ENCODE measurements at regions not wholly inside any gene's neighbourhood (a gene's known extent, or its start where the extent isn't known, plus 50 kb on each side); places are given as distances from the start of the nearest gene placed in this dataset.
A peak's percentile ranks its signal among the peaks of the same experiment; 100 is the strongest.
"Not testable (repeated sequence)": the region's sequence is repeated elsewhere in the genome, so short reads cannot be mapped to it uniquely, and the experiment has no call there.

DNA sequence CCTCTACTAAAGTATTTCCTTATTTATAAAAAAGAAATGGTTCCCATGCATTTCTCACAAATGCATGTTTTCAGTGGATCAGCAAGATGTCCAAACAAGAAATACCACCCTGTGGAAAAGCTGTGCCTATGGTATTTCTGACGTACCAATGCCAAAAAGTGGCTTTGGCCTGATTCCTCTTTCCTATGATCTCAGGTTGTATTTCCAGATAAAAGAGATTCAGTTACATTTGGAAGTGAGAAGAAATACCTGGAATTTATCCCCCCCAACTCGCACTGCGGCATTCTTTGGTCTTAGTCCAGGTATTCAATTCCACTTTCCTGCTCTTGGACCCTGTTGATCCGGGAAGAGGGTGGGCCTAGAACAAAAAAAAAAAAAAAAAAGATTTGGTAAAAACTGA is 815.9 kb upstream of the FRG1 start:
- DNase-seq: no peak

DNA sequence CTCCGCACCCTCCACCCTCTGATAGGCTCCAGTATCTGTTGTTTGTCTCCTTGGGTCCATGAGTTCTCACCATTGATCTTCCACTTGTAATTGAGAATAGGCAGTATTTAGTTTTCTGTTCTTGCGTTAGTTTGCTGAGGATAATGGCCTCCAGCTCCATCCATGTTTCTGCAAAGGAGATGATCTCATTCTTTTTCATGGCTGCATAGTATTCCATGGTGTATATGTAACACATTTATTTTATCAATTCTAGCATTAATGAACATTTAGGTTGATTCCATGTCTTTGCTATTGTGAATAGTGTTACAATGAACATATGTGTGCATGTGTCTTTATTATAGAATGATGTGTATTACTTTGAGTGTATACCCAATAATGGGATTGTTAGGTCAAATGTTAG is 814.6 kb upstream of the FRG1 start:
- no peak for DNase-seq

DNA sequence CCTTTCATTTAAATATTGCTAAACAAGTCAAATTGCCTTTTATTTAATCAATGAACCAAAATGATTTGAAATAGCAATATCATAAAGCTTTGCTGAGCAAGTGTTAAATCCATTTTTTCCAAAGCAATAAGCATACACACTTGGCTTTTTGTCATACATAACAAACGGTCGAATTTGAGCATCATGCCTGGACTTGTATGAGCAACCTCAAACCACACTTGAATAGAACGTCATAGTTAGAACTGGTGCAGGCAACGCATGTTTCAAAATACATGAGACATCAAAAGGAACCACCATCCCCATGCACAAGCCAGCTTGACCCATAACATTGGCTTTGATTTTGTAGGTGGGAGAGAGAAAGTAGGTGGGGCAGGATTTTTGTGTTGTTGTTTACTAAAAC is 812.3 kb upstream of the FRG1 start:
- no peak for DNase-seq

DNA sequence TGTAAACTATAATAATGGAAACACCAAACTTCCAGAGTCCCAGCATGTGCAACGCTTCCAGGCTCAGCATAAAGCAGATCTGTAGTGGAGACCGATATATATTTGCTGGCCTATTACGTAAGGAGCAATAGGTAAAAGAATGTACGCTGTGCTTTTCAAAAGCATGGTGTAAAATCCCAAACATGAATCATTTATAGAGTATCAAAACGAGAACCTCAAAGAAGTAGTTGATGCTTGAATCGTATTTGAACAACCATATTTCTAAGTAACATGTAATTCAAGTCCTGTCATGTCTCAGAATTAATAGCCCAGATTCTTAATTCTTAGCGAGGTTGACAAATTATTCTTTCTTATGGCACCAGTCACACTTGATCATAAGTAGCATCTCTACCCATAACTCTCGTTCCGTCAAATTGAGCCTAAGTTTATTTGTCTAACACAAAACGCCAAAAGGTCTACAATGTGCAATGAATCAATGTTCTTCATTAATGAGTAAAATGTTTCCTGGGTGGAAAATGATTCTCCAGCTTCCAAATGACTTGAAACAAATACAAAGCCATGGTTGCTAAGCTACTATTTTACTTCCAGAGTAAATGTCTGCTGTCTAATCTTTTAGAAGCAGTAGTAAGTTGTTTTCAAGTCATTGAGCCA is 811.5 kb upstream of the FRG1 start:
- DNase-seq: no peak

DNA sequence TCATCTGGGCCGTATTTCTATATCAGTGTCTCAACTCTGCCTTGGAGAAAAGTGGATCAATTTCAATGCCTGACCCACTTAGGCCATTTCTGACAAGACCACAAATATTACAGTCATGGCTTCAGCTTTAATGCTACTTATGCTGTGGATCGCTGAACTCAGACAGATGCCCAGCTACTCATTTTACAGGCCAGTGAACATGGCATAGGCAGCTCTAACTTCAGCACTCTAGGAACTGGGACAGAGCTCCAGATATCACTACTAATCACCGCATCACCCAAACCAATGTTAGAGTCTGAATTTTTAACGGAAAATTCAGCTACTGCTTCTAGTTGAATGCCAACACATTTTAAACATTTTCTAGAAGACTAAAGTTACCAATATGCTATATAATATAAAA is 809.6 kb upstream of the FRG1 start:
- DNase-seq: no peak

DNA sequence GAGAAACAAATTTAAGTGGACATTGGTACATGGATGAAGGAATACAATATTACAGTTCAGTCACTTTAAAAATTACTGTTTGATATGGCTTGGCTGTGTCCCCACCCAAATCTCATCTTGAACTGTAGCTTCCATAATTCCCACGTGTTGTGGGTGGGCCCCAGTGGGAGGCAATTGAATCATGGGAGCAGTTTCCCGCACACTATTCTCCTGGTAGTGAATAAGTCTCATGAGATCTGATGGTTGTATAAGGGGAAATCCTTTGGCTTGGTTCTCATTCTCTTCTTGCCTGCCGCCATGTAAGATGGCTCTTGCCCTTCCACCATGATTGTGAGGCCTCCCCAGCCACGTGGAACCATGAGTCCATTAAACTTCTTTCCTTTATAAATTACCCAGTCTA is 804.2 kb upstream of the FRG1 start:
- DNase-seq: no peak

DNA sequence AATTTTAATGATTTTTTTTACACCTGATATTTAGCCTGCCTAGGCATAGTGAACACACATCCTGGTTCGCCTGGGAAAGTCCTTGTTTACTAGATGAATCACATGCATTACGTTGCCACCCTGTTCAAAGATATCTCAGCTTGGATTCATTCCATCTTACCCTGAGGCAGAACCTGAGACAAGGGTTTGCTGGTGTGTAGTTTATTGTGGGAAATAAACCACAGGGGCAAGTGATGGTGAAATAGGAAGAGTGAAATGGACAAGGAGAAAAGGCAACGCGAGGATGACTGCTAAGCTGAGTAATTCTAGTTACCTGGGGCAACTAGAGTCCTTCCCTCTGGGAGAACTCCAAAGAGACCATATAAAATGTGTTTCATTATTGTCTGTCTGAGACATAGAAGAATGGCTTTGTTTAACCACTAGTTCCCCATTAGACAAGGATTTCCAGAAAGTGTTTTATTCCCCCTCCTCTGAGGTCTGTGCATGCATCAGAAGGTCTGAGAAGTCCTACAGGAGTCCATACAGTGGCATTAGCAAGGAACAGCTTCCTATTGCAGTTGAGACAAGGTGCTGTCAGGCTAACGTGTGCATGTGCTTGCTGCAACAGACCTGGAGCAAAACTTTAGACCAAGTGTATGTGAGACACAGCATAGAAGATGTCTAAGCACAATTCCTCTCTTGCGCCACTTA is 797.3 kb upstream of the FRG1 start:
- DNase-seq: no peak

DNA sequence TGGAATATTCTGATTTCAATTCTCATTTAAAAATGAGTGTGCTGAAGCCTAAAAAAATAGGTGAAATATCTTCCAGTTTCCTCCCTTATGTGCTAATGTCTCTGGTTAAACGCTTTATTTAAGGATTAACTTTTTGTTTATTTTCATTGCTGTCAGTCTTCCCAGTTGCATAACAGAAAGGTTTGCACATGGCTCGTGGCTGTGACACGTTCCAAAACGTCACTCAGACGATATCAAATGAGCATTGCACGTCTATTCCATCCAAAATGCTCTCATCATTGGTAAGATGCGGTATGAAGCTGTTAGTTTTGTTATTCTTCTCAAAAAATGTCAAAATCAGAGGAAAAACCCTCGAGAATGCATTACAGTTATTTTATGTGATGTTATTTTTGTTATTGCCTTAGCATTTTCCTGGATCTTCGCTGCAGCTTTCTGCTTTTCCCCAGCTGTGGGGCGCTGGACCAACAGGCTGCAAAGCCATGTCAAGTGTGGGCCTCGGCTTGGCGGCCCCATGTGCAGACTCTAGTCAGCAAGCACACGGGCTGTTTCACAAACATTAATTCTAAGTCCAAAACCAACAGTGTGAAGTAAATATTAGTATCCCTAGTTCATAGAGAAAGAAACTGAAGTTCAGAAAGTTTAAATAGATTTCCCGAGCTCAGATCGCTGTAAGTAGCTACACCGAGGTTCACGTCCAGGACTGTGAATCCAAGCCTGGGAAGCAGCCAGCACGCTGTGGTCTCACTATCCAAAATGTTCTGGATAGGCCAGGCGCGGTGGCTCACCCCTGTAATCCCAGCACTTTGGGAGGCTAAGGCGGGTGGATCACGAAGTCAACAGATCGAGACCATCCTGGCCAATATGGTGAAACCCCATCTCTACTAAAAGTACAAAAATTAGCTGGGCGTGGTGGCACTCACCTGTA is 793.4 kb upstream of the FRG1 start:
- no peak for DNase-seq

DNA sequence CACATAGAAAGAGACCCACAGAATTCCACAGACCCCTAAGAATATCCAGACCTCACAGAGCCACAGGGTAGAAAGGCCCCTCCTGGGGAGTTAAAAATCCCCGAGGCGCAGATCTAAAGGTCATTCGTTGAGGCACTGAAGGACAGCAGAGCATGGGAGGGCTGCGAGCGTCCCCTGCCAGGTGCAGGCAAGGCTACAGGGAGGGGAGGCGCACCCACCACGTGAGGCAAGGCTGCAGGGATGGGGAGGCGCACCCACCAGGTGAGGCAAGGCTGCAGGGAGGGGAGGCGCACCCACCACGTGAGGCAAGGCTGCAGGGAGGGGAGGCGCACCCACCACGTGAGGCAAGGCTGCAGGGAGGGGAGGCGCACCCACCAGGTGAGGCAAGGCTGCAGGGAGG is 785.6 kb upstream of the FRG1 start:
- not testable (repeated sequence) for DNase-seq

DNA sequence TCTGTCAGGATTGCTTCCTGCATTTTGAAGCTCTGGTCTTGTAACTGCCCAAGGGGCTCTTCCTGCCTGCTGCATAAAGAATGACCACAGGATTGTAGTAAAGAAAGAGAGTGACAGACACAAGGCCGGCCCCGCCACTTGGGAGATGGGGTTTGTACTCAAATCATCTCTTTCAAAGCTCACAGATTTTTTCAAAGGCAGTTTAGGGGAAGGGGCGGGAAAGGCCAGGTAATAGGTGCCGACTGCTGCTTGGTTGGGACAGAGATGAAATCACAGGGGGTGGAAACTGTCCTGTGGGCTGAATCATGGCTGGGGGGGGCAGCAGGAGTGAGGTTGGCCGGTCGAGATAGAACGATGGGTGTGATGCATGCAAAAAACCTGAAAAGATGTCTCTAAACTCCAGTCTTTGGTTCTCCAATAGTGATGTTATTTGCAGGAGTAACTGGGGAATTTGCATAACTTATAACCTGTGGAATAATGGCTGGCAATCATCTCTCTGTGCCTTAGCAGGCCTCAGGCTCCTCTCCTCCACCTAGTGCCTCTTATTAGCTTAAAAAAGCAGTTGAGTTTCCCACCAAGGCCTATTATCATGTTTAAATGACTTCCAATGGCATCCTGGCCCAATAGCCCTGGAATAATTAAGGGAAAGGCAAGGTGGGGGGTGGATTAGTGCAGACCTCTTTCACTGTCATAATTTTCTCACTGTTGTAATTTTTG is 778.4 kb upstream of the FRG1 start:
- no peak for DNase-seq

DNA sequence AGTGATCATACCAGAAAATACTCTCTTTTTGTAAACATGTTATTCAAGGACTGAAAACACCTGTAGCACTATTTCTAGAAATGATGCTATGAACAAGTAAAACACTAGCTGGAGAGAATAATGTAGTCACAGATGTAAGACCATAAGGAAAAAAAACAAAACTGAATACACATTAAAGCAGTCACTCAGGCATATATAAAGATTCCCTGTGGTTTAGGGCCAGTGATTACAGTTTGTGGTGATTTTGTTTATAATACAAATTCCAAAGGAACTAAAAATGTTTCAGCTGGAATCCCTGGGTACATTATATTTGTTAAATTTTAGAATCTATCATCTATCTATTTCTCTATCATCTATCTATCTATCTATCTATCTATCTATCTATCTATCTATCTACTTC is 777.8 kb upstream of the FRG1 start:
- no peak for DNase-seq

DNA sequence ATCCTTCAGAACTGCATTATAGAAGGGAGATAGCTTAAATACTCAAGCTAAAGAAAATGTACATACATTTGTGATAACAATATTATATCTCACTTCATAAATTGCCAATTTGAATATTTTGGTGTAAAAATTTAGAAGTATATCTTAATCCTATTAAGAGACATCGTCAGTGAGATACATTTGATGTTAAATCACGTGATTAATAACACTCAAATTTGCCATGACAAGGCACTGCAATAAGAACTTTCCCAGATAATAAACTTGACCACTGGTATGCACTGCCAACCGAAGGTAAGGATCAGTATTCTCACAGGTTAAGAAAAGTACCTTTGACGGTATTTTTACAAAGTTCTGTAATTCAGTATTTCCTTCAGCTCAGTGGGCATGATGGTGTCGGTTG is 764.7 kb upstream of the FRG1 start:
- no peak for DNase-seq

DNA sequence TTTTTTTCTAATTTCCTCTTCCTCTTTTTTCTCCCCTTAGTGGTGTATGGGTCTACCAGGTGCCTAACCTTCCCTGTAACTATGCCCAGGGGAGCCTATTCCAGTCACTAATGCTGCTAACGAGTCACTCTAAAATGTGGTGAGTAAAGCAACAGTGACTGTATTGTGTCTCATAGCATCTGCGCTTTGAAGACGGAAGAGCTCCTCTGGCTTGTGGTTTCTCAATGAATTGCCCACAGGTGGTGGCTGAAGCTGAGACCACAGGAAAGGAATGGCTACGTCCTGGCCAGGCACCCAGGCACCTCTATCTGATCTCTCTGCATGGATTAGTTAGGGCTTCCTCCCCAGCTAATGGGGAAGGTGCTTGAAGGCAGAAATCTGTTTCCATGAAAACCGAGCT is 763.5 kb upstream of the FRG1 start:
- DNase-seq: no peak

DNA sequence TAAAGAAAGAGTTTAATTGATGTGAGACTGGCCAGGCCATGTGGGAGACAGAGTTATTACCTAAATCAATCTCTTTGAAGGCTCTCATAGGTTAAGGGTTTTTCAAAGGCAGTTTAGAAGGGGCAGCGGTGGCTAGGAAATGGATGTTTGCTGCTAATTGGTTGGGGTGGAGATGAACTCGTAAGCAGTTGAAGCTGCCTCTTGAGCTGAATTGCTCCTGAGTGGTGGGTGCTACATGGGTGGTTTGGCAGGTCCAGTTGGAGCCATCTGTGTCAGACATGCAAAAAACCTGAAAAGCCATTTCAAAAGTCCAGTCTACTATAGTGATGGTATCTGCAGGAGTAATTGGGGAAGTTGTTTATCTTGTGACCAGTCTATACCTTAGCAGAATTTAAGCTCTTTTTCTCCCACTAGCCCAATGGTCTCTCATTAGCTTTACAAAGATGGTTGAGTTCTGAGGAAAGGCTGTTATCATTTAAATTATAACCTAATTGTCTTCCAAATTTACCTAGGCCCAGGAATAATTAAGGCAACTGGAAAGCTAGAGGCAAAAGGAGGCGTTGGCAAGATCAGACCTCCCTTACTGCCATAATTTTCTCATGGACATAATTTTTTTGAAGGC is 762.4 kb upstream of the FRG1 start:
- DNase-seq: no peak

DNA sequence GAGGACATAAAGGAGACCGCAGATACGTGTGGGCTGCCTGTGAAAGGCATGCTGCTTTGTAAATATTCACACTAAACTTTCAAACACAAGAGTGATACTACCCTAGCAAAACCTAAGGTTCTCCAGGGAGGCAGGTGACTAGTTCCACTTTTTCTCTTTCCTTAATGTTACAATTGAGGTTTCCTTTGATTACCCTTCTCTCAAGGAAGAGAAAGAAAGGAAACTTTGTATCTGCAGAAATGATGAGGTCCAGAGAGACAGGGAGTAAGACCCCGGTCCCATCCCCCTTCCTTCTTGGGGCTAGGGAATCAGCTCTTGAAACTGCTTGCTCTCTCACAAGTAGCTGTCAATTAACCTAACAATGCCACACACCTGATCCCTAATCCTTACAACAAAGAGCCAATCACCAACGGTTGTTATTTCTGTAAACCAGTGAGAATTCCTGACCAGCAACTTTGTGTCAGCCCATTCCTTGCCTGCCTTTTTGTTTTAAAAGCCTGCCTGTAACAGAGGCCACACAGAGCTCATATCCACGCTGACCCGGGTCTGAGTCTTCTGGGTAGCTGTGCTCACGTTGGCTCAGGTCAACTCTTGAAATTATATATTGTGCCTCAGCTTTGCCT is 754.8 kb upstream of the FRG1 start:
- no peak for DNase-seq

DNA sequence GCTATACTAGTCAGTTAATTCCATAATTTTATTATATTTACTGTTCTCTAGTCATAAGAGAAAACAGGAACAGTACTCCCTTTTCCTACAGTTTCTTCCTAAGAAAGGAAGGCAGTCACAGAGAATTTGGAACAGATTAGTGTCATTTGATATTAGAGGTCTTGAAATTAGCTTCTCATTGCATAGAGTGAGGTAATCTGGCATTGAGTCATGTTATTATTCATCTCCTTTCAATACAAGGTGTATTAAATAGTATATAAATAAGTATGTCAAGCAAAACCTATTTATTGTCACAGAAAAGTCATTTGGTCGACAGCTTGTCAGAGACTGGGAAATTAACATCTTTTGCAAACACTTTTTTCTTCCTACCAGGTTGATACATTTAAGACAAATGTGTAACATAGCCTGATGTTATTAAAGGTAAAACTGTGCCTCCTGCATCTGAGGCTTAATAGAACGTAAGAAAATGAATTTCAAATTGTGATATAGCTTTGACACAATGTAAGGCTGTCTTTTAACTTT is 753.1 kb upstream of the FRG1 start:
- no peak for DNase-seq

DNA sequence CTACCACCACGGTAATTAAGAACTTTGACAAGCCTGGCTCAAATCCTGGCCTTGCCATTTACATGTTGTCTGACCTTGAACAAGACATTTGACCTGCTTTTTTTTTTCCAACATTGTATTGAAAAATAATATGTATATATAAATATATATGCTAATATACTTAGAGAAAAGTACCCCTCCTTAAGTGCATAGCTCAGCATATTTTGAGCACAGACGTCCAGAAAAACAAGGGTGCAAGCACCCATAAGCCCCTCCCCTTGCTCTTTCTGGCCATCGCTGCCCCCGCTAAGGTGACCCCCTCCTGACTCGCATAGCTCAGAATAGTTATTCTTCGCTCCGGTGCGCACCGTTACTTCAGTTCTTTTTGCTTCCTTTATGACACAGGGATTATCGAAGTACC is 742.0 kb upstream of the FRG1 start:
- no peak for DNase-seq

DNA sequence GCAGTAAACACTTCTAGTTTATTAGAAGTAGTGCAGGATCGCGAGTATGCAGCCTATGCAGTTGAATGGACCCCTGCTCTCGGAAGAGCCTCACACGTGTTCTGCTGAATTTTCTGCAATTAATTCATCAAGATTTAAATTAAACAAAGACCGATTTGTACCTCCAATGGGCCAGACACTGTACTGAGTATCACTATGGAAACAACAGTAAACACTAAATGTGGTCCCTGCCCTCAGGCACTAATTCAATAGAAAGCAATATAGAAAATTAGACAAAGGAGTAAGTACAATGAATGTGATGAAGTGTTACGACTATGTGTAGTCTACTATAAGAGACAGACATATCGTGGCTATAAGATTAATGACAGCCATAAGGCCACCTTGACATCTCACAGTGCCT is 740.3 kb upstream of the FRG1 start:
- DNase-seq: no peak

DNA sequence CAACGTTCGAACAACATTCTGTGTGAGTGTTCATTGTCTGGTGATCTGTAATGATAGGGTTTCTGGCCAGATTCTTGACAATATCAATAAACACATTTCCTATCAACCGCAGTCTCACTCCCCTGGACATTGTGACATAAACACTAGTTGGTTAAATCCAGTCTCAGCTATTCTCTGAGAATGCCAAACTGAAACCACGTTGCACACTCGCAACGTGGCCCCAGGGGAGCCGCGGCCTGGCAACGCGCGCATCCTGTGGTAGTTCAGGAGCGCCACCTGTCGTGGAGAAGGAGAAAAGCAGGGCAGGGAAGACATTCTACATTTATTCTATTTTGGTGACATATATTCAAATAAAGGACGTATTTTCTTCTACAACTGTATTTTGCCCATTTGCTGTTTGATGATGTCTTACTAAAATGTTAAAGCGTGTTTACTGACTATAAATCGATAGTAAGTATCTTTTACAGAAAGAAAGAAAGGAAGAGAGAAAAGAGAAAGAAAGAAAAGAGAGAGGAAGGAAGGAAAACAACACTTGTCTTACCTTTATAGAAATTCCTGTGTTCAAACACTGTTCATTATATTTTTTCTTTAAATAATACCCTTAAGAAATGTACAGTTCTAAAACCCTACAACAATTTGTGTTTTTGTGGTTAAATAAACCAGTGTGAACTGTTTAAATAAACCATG is 738.3 kb upstream of the FRG1 start:
- peak in 1 of 2 experiments; percentile 10 for DNase-seq

DNA sequence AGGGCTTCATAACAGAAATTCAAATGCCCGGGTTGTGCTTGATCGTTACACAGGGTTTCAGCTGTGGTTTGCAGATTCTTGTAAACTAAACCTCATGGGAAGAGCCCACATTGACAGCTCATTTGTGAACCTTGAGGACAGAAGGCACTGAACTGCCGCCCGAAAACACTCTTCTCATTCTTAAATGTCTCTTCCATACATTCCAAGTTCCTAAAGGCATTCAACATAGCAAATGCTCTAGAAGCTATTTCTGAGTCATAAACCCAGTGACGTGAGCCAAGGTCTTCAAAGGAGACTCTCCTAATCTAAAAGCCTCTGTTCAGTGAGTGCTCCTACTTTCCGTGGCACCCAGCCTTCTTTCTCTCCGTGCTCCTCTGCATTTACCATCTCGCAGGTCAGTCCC is 737.8 kb upstream of the FRG1 start:
- no peak for DNase-seq

DNA sequence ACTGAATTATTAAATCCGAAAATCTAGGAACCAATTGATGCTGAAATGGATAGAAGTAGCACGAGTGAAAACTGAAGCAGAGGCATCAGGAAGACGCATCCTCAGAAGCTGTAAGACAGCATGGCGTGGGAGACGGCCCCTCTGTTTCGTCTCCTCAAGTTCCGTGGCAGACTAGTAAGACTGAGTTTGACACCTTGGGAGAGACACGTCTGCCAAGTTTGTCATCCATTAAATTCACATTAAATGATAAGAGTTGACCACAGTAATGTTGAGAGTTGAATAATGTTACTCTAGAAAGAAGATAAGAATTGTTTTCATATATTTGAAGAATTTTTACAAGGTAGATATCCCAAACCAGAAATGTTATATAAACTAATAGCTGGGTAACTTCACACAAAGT is 736.1 kb upstream of the FRG1 start:
- DNase-seq: no peak

DNA sequence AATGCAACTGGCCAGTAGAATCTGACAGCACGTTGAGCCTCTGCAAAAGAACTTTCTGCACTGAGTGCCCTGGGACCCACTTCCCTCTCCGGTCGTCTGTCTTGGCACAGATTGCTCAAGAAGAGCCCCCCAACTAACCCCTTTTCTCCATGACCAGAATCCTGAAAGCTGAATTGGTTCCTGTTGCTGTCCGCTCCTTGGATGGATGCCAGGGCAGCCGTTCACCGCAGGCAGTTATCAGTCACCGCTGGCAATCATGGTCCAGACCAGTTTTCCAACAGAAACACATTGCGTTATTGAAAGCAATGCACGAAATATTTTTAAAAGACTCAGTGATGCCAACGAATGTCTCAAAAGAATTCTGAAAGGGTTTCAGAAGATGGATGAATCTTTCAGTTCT is 733.7 kb upstream of the FRG1 start:
- no peak for DNase-seq
